H1 (cell line): ENCODE measurements at regions not wholly inside any gene's neighbourhood (a gene's known extent, or its start where the extent isn't known, plus 50 kb on each side); places are given as distances from the start of the nearest gene placed in this dataset.

Source experiments
- CTCF ChIP-seq, 3 experiments: IDR thresholded peaks; 1 replicate in 2 of 3; 2 replicates in 1 of 3; pipeline versions ENCODE4 v1.5.1 to v1.6.1; 2011; ENCODE audit warnings: low read length in 3 of 3, mild to moderate bottlenecking in 3 of 3, inconsistent platforms in 2 of 3, low read depth in 1 of 3, moderate library complexity in 1 of 3; ENCODE audit not compliant: insufficient read depth in 1 of 3; ENCODE audit errors: control extremely low read depth in 1 of 3
- TAF1 ChIP-seq: IDR thresholded peaks from 2 replicates; pipeline ENCODE4 v1.6.1; 2011; ENCODE audit warnings: mild to moderate bottlenecking, low read depth, low read length

- TF ChIP-seq TAF1 (no peak), CTCF (IDR thresholded peaks at IDR 0.05; ENCODE audit: control extremely low read depth in 1 of 3, insufficient read depth in 1 of 3, low read depth in 1 of 3, low read length in 3 of 3) (no peak)
Measured at GRCh38 chr1:187960125-187960638, 1131.4 kb downstream of the PLA2G4A start (continued).
